Brain microvascular endothelial cell (primary cell): ENCODE measurements at regions not wholly inside any gene's neighbourhood (a gene's known extent, or its start where the extent isn't known, plus 50 kb on each side); places are given as distances from the start of the nearest gene placed in this dataset.

Source experiments
- DNase-seq: peaks from one replicate; pipeline ENCODE4 v3.0.0-alpha.2; 2020
- H3K27ac ChIP-seq: fragments of 250-450 bp; sonication (Bioruptor Pico); 2 replicates; pipeline ENCODE4 v1.5.1; 2020; ENCODE audit warnings: mild to moderate bottlenecking, moderate library complexity
- H3K27me3 ChIP-seq: fragments of 250-450 bp; sonication (Bioruptor Pico); replicated peaks from 2 replicates; pipeline ENCODE4 v1.5.1; 2020; ENCODE audit warnings: mild to moderate bottlenecking
- H3K36me3 ChIP-seq: fragments of 250-450 bp; sonication (Bioruptor Pico); replicated peaks from 2 replicates; pipeline ENCODE4 v1.5.1; 2020; ENCODE audit warnings: mild to moderate bottlenecking
- H3K4me3 ChIP-seq: 2 replicates; pipeline ENCODE4 v1.5.1; 2011; ENCODE audit warnings: low read depth, mild to moderate bottlenecking, control low read depth, low read length, moderate library complexity
- in situ Hi-C: cut with HindIII; loops from 2 replicates; pipeline ENCODE4 v1.10.0; 2017; ENCODE audit warnings: low sequenced_read_pairs, low pct_ligation_motif_present
- TF ChIP-seq, protein P1 (sequence below): IDR thresholded peaks from 2 replicates; pipeline ENCODE4 v1.5.1; 2011; ENCODE audit warnings: low read depth, mild to moderate bottlenecking, moderate library complexity, low read length, control low read depth, inconsistent platforms; ENCODE audit errors: missing control alignments

DNA sequence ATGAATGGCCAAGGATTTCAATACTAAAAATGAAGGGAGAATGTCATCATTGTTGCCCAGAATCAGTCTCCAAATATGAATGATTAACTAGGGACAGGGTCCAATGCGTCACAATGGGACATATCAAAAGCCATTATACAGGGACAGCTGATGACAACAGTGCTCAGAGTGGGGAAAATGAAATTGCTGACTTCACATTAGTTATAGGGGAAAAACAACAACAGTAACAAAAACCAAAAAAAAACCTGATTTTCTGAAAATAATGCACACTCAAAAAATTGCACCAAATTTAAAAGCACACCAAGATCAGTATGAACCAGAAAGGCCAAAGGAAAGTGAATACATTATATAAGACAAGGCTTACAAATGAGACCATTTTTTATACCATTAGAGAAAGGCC, 353.2 kb upstream of the SOX5 start:
- TF ChIP-seq, protein P1, sequence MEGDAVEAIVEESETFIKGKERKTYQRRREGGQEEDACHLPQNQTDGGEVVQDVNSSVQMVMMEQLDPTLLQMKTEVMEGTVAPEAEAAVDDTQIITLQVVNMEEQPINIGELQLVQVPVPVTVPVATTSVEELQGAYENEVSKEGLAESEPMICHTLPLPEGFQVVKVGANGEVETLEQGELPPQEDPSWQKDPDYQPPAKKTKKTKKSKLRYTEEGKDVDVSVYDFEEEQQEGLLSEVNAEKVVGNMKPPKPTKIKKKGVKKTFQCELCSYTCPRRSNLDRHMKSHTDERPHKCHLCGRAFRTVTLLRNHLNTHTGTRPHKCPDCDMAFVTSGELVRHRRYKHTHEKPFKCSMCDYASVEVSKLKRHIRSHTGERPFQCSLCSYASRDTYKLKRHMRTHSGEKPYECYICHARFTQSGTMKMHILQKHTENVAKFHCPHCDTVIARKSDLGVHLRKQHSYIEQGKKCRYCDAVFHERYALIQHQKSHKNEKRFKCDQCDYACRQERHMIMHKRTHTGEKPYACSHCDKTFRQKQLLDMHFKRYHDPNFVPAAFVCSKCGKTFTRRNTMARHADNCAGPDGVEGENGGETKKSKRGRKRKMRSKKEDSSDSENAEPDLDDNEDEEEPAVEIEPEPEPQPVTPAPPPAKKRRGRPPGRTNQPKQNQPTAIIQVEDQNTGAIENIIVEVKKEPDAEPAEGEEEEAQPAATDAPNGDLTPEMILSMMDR, result no peak
- H3K4me3 ChIP-seq, result no peak overlapping the region
- no peaks in the 10 kb centered on the region for H3K27me3 ChIP-seq
- in situ Hi-C loops, result no loop called here
- no peak overlapping the region for H3K27ac ChIP-seq
- H3K36me3 ChIP-seq, result no peaks in the 10 kb centered on the region
- DNase-seq, result no peak

- in situ Hi-C loops, result no loop called here
- H3K4me3 ChIP-seq, result no peak overlapping the region
- DNase-seq, result no peak
- H3K27me3 ChIP-seq, result no peaks in the 10 kb centered on the region
- H3K36me3 ChIP-seq, result no peaks in the 10 kb centered on the region
- TF ChIP-seq, protein P1, result no peak
- no peak overlapping the region for H3K27ac ChIP-seq
These were observed 348.0 kb upstream of the SOX5 start for GRCh38 chr12:24297516-24297915.

GRCh38 chr12:24293549-24293948, 344.1 kb upstream of the SOX5 start:
- Histone ChIP-seq H3K27me3 (no peaks in the 10 kb centered on the region), H3K27ac (no peak overlapping the region), H3K36me3 (no peaks in the 10 kb centered on the region), H3K4me3 (no peak overlapping the region)
- DNase-seq, result no peak
- TF ChIP-seq, protein P1, result no peak
- in situ Hi-C loops, result no loop called here

GRCh38 chr12:24287963-24288362, 338.5 kb upstream of the SOX5 start:
- TF ChIP-seq, protein P1, result no peak
- DNase-seq, result no peak
- H3K36me3 ChIP-seq, result no peaks in the 10 kb centered on the region
- no peaks in the 10 kb centered on the region for H3K27me3 ChIP-seq
- H3K4me3 ChIP-seq, result no peak overlapping the region
- no peak overlapping the region for H3K27ac ChIP-seq
- in situ Hi-C loops, result no loop called here

- TF ChIP-seq, protein P1, result no peak
- no peak overlapping the region for H3K4me3 ChIP-seq
- DNase-seq, result no peak
- H3K36me3 ChIP-seq, result no peaks in the 10 kb centered on the region
- H3K27me3 ChIP-seq, result no peaks in the 10 kb centered on the region
- in situ Hi-C loops, result no loop called here
- no peak overlapping the region for H3K27ac ChIP-seq
These were observed 336.0 kb upstream of the SOX5 start for GRCh38 chr12:24285448-24285847.

DNA sequence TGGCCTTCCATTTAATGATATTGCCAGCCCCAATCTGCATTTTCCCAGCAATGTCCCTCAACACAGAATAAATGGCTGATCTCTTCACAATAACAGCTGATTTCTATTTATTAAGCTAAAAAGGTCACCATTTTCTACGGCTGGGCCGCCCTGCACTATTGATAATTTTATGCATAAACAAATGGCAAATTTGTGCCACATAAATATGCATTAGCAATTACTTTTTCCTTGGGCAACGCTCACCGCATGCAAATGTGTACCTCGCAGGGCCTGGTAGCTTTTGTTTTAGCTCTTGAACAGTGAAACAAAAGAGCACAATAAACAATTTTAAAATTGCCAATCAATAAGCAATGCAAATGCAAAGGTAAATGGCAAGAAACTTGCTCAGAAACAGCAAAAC, 331.9 kb upstream of the SOX5 start:
- no peaks in the 10 kb centered on the region for H3K27me3 ChIP-seq
- in situ Hi-C loops, result no loop called here
- DNase-seq, result no peak
- H3K4me3 ChIP-seq, result no peak overlapping the region
- H3K36me3 ChIP-seq, result no peaks in the 10 kb centered on the region
- no peak overlapping the region for H3K27ac ChIP-seq
- TF ChIP-seq, protein P1, result no peak
